ENCODE measurements at regions not wholly inside any gene's neighbourhood (a gene's known extent, or its start where the extent isn't known, plus 50 kb on each side); places are given as distances from the start of the nearest gene placed in this dataset.

GRCh38 chr14:42047421-42048055 lies 440.9 kb downstream of the LRFN5 start:
- TF ChIP-seq CTCF (IDR thresholded peaks at IDR 0.05 in 4 of 5, conservative IDR thresholded peaks at IDR 0.05 in 1 of 5) (no peak), POLR2A (IDR thresholded peaks at IDR 0.05) (no peak)
- H3K27ac ChIP-seq, result no peak overlapping the region
- no peak for ATAC-seq
- no peaks in the 10 kb centered on the region for H3K36me3 ChIP-seq
- DNase-seq, result no peak
- intact Hi-C loops (cut with DNase I; ENCODE audit: low total_unique reads) (no loop called here), in situ Hi-C loops (cut with MboI; ENCODE audit: low sequenced_read_pairs in 4 of 4) (no loop called here)
- H3K4me1 ChIP-seq, result no peaks in the 10 kb centered on the region
- H3K4me3 ChIP-seq, result no peak overlapping the region
- no peaks in the 10 kb centered on the region for H3K9me3 ChIP-seq
- no peaks in the 10 kb centered on the region for H3K27me3 ChIP-seq

- no peaks in the 10 kb centered on the region for H3K9me3 ChIP-seq
- H3K4me3 ChIP-seq, result no peak overlapping the region
- in situ Hi-C loops (cut with MboI; ENCODE audit: low sequenced_read_pairs in 4 of 4), result no loop called here
- intact Hi-C loops (cut with DNase I; ENCODE audit: low total_unique reads), result no loop called here
- no peaks in the 10 kb centered on the region for H3K27me3 ChIP-seq
- no peaks in the 10 kb centered on the region for H3K36me3 ChIP-seq
- H3K27ac ChIP-seq, result no peak overlapping the region
- TF ChIP-seq POLR2A (IDR thresholded peaks at IDR 0.05), result no peak
- TF ChIP-seq CTCF (IDR thresholded peaks at IDR 0.05 in 4 of 5, conservative IDR thresholded peaks at IDR 0.05 in 1 of 5), result no peak
- ATAC-seq (no peak), DNase-seq (no peak)
- H3K4me1 ChIP-seq, result no peaks in the 10 kb centered on the region
These were observed 438.7 kb downstream of the LRFN5 start for GRCh38 chr14:42045383-42045782.

GRCh38 chr14:42028607-42029006 lies 421.9 kb downstream of the LRFN5 start:
- TF ChIP-seq POLR2A (IDR thresholded peaks at IDR 0.05), result no peak
- Histone ChIP-seq H3K4me1 (no peaks in the 10 kb centered on the region), H3K4me3 (no peak overlapping the region), H3K27me3 (no peaks in the 10 kb centered on the region), H3K27ac (no peak overlapping the region), H3K36me3 (no peaks in the 10 kb centered on the region), H3K9me3 (no peaks in the 10 kb centered on the region)
- DNase-seq (no peak), ATAC-seq (no peak)
- intact Hi-C loops (cut with DNase I; ENCODE audit: low total_unique reads) (no loop called here), in situ Hi-C loops (cut with MboI; ENCODE audit: low sequenced_read_pairs in 4 of 4) (no loop called here)

- Histone ChIP-seq H3K9me3 (no peaks in the 10 kb centered on the region), H3K27me3 (no peaks in the 10 kb centered on the region), H3K36me3 (no peaks in the 10 kb centered on the region), H3K4me1 (no peaks in the 10 kb centered on the region), H3K27ac (no peak overlapping the region), H3K4me3 (no peak overlapping the region)
- no peak for DNase-seq
- TF ChIP-seq CTCF (IDR thresholded peaks at IDR 0.05 in 4 of 5, conservative IDR thresholded peaks at IDR 0.05 in 1 of 5) (no peak), POLR2A (IDR thresholded peaks at IDR 0.05) (no peak)
- intact Hi-C loops (cut with DNase I; ENCODE audit: low total_unique reads), result no loop called here
- in situ Hi-C loops (cut with MboI; ENCODE audit: low sequenced_read_pairs in 4 of 4), result no loop called here
- no peak for ATAC-seq
These were observed 420.6 kb downstream of the LRFN5 start for GRCh38 chr14:42027271-42027670.

DNA sequence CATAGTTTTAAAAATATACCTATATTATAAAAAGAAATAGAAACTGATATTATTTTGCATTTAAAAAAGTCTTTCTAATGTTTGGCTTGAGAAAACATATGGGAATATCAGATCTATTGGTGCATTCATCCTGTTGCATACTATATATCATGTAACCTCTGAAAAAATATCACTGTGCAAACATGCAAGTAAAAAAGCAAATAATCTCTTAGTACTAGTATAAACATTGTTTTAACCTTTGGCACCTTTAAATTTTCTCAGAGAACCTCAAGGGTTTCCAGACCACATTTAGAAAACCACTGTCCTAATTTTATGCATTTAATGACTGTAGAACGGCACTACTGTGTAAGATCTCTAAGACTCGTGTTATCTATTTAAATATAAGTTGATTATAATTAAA lies 416.8 kb downstream of the LRFN5 start:
- ATAC-seq (no peak), DNase-seq (no peak)
- Histone ChIP-seq H3K27ac (no peak overlapping the region), H3K4me1 (no peaks in the 10 kb centered on the region), H3K9me3 (no peaks in the 10 kb centered on the region), H3K36me3 (no peaks in the 10 kb centered on the region), H3K4me3 (no peak overlapping the region), H3K27me3 (no peaks in the 10 kb centered on the region)
- intact Hi-C loops (cut with DNase I; ENCODE audit: low total_unique reads) (no loop called here), in situ Hi-C loops (cut with MboI; ENCODE audit: low sequenced_read_pairs in 4 of 4) (no loop called here)
- TF ChIP-seq POLR2A (IDR thresholded peaks at IDR 0.05) (no peak), CTCF (IDR thresholded peaks at IDR 0.05 in 4 of 5, conservative IDR thresholded peaks at IDR 0.05 in 1 of 5) (no peak)

All from gastrocnemius medialis (tissue), 4 donors.